GM18505 (cell line): ENCODE measurements at regions not wholly inside any gene's neighbourhood (a gene's known extent, or its start where the extent isn't known, plus 50 kb on each side); places are given as distances from the start of the nearest gene placed in this dataset.

Experiments used
- ATAC-seq: cut with Tn5 transposase; IDR thresholded peaks from one replicate; pipeline ENCODE4 v1.9.1; 2021; ENCODE audit not compliant: unreplicated experiment
- POLR2A ChIP-seq: IDR thresholded peaks from 4 replicates; pipeline ENCODE4 v1.6.1; 2011; ENCODE audit warnings: borderline replicate concordance; ENCODE audit not compliant: insufficient read depth, insufficient read length; ENCODE audit errors: extremely low read depth

DNA sequence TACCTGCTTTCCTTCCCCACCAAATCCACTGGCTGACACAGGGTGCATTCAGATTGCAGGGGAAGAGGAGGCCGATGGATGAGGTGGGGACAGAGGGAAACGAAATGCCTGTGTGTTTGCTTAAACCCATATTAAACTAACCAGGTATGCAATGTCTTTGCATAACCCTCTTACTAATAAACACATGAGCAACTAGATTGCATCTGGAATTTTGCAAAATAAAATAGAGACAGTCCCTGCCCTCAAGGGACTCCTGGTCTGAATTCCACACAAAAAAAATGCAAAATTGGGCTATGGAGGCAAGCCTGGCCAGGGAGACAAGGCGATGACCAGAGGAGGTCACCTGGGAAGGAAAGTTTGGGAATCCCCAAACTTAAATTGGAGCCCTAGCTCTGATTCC lies 202.9 kb downstream of the ACTL7B start:
- no peak for ATAC-seq
- TF ChIP-seq POLR2A, result no peak

GRCh38 chr9:108650826-108651225 lies 205.0 kb downstream of the ACTL7B start:
- TF ChIP-seq POLR2A, result no peak
- no peak for ATAC-seq

- no peak for ATAC-seq
- no peak for TF ChIP-seq POLR2A
Measured at GRCh38 chr9:108645520-108645919, 210.3 kb downstream of the ACTL7B start.

DNA sequence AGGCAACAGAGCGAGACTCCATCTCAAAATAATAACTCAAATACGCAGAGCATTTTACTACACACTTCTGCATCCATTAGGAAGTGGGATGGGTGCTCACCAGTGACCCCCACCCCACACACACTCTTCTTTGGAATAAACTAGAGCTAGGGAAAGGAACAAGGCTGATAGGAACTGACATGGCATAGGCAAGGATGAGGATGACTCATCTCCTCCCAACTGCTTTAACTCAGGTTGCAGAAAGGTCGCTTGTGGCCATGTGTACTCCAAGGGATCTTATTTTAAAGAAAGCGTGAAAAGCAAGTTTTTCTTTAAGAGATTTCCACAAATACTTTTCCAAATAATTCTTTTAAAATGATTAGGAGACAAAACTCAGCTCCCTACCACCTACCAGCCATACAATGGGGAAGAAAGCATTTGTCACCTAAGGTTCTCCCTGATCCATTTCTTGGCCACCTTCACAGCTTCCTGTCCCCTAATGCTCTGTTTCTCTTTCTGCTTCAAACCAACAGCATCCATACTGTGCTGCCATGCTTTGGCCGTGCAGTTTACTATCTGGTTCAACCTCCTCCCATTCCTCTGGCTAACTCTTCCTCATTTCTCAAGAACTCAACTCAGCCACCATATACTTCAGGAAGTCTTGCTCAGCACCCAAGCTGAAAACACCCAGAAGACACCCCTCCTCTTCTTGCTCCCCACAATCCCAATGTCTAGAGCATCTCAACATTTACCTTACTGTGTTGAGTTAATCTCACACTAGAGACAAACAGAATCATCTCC lies 211.9 kb downstream of the ACTL7B start:
- no peak for ATAC-seq
- no peak for TF ChIP-seq POLR2A

- TF ChIP-seq POLR2A, result no peak
- ATAC-seq, result no peak
Measured at GRCh38 chr9:108642871-108643270, 212.9 kb downstream of the ACTL7B start.

DNA sequence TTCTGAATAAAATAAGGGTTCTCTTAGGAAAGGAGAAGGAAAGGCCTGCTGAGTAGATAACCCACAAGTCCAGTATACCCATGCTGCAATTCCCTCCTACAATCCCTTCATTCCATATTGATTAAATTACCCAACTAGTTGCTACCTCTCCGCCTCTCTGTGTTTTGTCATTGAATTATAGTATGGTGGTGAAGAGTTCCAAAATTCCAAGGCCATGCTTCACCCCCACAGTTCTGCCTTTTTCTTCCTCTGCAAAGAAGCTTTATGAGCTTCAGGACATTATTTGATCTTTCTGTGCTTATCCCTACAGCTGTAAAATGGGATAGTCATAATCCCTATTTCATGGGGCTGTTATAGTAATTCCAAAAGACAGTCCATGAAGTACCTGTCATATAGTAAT lies 215.6 kb downstream of the ACTL7B start:
- no peak for TF ChIP-seq POLR2A
- no peak for ATAC-seq

- TF ChIP-seq POLR2A, result no peak
- ATAC-seq, result no peak
Measured at GRCh38 chr9:108639696-108640095, 216.1 kb downstream of the ACTL7B start.

DNA sequence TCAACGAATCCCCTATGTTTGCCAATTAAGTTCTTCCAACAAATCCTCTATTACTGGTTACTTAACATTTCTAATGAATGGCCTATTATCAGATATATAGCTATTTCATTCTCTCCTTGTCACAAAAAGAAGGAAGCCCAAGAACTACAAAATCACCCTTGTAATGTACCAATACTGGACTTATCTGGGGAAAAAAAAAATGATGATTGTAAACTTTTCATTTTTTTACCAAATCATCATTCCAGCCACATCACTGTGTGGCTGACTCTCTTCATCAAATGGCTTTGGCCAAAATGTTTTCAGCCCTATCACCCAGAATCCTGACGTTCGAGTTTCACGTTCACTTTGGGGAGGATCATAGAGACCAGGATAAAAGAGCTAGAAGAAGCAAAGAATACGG lies 216.7 kb downstream of the ACTL7B start:
- no peak for ATAC-seq
- TF ChIP-seq POLR2A, result no peak

GRCh38 chr9:108637340-108637739 lies 218.4 kb downstream of the ACTL7B start:
- no peak for TF ChIP-seq POLR2A
- ATAC-seq, result no peak

GRCh38 chr9:108636013-108636412 lies 219.8 kb downstream of the ACTL7B start:
- TF ChIP-seq POLR2A, result no peak
- ATAC-seq, result no peak

DNA sequence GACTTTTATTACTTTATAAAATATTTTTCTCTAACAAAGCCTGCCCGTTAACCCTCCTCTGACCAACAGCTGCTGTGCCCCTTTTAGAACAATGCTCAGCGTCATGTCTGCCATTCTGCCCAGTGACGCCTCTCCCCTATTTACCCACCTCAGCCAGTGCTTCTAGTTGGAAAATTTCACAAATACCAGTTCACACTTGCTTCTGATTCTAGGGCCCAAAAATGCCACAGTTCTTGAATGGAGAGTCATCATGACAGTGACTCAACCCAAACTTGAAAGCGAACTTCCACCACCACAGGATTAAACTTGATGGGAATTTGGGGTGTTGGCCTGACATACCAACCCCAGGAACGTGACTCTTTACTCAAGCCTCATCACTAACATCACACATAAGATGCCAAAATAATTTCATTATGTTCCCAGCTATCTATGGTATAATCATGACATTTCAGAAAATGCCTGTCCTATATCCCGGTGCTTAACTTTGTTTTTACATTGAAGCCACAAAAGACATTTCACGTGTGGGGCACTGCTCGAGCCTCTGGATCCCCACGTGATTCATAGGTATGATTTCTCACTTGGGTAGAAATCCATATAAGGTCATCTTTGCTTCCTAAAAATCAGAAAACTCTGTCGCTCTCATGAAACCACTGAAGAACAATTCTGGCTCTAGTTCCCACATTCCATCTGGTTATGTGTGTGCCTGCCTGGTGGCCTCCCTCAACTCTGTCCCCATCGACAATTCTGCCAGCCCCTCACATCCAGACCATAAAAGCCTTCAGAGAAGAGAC lies 220.9 kb downstream of the ACTL7B start:
- no peak for ATAC-seq
- no peak for TF ChIP-seq POLR2A

GRCh38 chr9:108634204-108634603 lies 221.6 kb downstream of the ACTL7B start:
- ATAC-seq, result no peak
- TF ChIP-seq POLR2A, result no peak

DNA sequence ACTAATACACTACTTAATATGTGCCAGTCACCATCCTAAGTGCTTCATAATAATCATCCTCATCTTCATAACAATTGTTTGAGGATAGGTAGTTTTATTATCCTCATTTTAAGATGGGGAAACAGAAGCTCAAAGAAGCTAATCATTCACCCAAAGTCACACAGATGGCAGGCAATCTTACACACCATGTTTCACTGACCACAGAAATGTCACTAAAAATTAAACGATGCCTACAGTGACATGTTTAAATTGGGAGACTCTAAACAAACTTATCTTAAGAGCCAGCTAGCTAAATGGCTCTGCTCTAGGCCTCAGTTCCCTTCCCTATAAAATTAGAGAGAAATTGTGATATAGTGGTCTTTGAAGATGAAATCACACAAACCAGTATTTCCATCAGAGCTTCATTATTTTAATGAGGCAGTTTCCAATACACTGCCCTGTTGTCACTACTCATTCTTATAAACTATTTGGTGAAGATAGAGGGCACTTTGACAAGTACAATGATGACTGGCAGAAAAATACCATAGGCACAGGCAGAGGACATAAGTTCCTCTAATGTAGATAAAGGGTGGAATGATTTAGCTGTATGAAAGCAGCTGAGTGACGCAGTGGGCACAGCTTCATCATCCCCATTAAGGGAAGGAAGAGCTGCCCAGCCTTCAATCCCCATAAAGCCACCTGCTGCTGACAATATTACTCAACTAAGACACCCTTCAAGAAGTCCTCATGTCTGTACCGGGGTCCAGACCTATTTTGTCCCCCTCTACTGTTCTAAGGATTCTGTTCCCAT lies 224.1 kb downstream of the ACTL7B start:
- no peak for ATAC-seq
- no peak for TF ChIP-seq POLR2A
